ENCODE measurements at regions not wholly inside any gene's neighbourhood (a gene's known extent, or its start where the extent isn't known, plus 50 kb on each side); places are given as distances from the start of the nearest gene placed in this dataset.

- Histone ChIP-seq H3K27ac (no peak overlapping the region), H3K4me1 (no peaks in the 10 kb centered on the region), H3K9me3 (no peaks in the 10 kb centered on the region), H3K4me3 (no peak overlapping the region), H3K4me2 (no peak overlapping the region)
- 43% methylated on average over 3 of the region's 3 CpGs for WGBS (ENCODE audit: missing lambda C conversion rate)
- TF ChIP-seq RAD21 (conservative IDR thresholded peaks at IDR 0.05 in 1 of 2, IDR thresholded peaks at IDR 0.05 in 1 of 2) (no peak), RCOR1 (IDR thresholded peaks at IDR 0.05; ENCODE audit: low read depth, low read length) (no peak), RNF2 (IDR thresholded peaks at IDR 0.05; ENCODE audit: borderline replicate concordance, low read depth) (no peak), NR3C1 (IDR thresholded peaks at IDR 0.05) (no peak), RARB (CRISPR knock-in tag; IDR thresholded peaks at IDR 0.05) (no peak), KDM1A (IDR thresholded peaks at IDR 0.05; ENCODE audit: low read depth) (no peak), SMC3 (IDR thresholded peaks at IDR 0.05) (no peak), ESRRA (IDR thresholded peaks at IDR 0.05; ENCODE audit: borderline replicate concordance, low read length) (no peak), HDAC2 (IDR thresholded peaks at IDR 0.05) (no peak), CHD4 (IDR thresholded peaks at IDR 0.05; ENCODE audit: borderline replicate concordance) (no peak), NFE2L2 (conservative IDR thresholded peaks at IDR 0.05; ENCODE audit: low read length) (no peak), HOXB5 (CRISPR knock-in tag; IDR thresholded peaks at IDR 0.05) (no peak), ELK1 (IDR thresholded peaks at IDR 0.05; ENCODE audit: low read depth, low read length) (no peak), CBX8 (IDR thresholded peaks at IDR 0.05) (no peak), FOXS1 (CRISPR knock-in tag; IDR thresholded peaks at IDR 0.05) (no peak), EHMT2 (IDR thresholded peaks at IDR 0.05; ENCODE audit: low read depth) (no peak), BCL3 (IDR thresholded peaks at IDR 0.05) (no peak), GATA3 (IDR thresholded peaks at IDR 0.05; ENCODE audit: borderline replicate concordance) (no peak), JUNB (IDR thresholded peaks at IDR 0.05) (no peak)
- FAIRE-seq = no peak
- no peak for DNase-seq (ENCODE audit: low read depth in 1 of 2, low spot score in 1 of 2)
- CTCF ChIA-PET = no interaction called here
- POLR2A ChIA-PET = no interaction called here
- ATAC-seq = no peak
Measured at GRCh38 chr6:148037496-148037895, 305.1 kb upstream of the SASH1 start.

GRCh38 chr6:148041546-148041945 is 301.1 kb upstream of the SASH1 start:
- Histone ChIP-seq H3K27ac (no peak overlapping the region), H3K4me1 (no peaks in the 10 kb centered on the region), H3K4me3 (no peak overlapping the region), H3K9me3 (no peaks in the 10 kb centered on the region), H3K4me2 (no peak overlapping the region)
- 70% methylated on average over 4 of the region's 4 CpGs for WGBS (ENCODE audit: missing lambda C conversion rate)
- ChIA-PET POLR2A (no interaction called here), CTCF (no interaction called here)
- FAIRE-seq (no peak), DNase-seq (ENCODE audit: low read depth in 1 of 2, low spot score in 1 of 2) (no peak), ATAC-seq (no peak)
- no peak for TF ChIP-seq CTCF (IDR thresholded peaks at IDR 0.05)
- no peak for TF ChIP-seq SMC3 (IDR thresholded peaks at IDR 0.05)
- no peak for TF ChIP-seq HOXA7 (CRISPR knock-in tag; IDR thresholded peaks at IDR 0.05)
- no peak for TF ChIP-seq RARB (CRISPR knock-in tag; IDR thresholded peaks at IDR 0.05)
- TF ChIP-seq SREBF2 (IDR thresholded peaks at IDR 0.05) = no peak
- TF ChIP-seq ZSCAN20 (CRISPR knock-in tag; IDR thresholded peaks at IDR 0.05) = no peak
- TF ChIP-seq ELK1 (IDR thresholded peaks at IDR 0.05; ENCODE audit: low read depth, low read length) = no peak
- TF ChIP-seq FOSL2 (IDR thresholded peaks at IDR 0.05) = no peak
- TF ChIP-seq FOSL2 (CRISPR knock-in tag; IDR thresholded peaks at IDR 0.05) = no peak
- TF ChIP-seq CBX8 (IDR thresholded peaks at IDR 0.05) = no peak
- TF ChIP-seq HOXB13 (CRISPR knock-in tag; IDR thresholded peaks at IDR 0.05; ENCODE audit: low read depth) = no peak
- no peak for TF ChIP-seq USF2 (IDR thresholded peaks at IDR 0.05)
- no peak for TF ChIP-seq RAD21 (conservative IDR thresholded peaks at IDR 0.05 in 1 of 2, IDR thresholded peaks at IDR 0.05 in 1 of 2)
- TF ChIP-seq TFCP2L1 (CRISPR knock-in tag; IDR thresholded peaks at IDR 0.05) = no peak
- no peak for TF ChIP-seq HOXB5 (CRISPR knock-in tag; IDR thresholded peaks at IDR 0.05)
- TF ChIP-seq MAX (IDR thresholded peaks at IDR 0.05) = no peak
- TF ChIP-seq RCOR1 (IDR thresholded peaks at IDR 0.05; ENCODE audit: low read depth, low read length) = no peak
- TF ChIP-seq ZFP36 (IDR thresholded peaks at IDR 0.05; ENCODE audit: borderline replicate concordance, partially characterized antibody) = no peak
- TF ChIP-seq PBX3 (IDR thresholded peaks at IDR 0.05) = no peak
- no peak for TF ChIP-seq CBX2 (IDR thresholded peaks at IDR 0.05; ENCODE audit: borderline replicate concordance, low read depth)
